Activated CD4-positive, alpha-beta T cell treated with anti-CD3 and anti-CD28 coated beads, Interleukin-2, amount 10 ng/mL, durations not matched to agents 24 days and 14 days (primary cell): ENCODE measurements at regions not wholly inside any gene's neighbourhood (a gene's known extent, or its start where the extent isn't known, plus 50 kb on each side); places are given as distances from the start of the nearest gene placed in this dataset.

ENCODE experiments used
- DNase-seq: peaks from one replicate; pipeline ENCODE4 v3.0.0; 2022
- H3K27ac Mint-ChIP-seq: one replicate; pipeline ENCODE4 v1.8.0; 2022; ENCODE audit warnings: mild to moderate bottlenecking, mixed read lengths
- H3K27me3 Mint-ChIP-seq: one replicate; pipeline ENCODE4 v1.8.0; 2022; ENCODE audit warnings: mixed read lengths
- H3K36me3 Mint-ChIP-seq: one replicate; pipeline ENCODE4 v1.8.0; 2022; ENCODE audit warnings: low read depth, mild to moderate bottlenecking, mixed read lengths
- H3K4me1 Mint-ChIP-seq: one replicate; pipeline ENCODE4 v1.8.0; 2021; ENCODE audit warnings: mixed read lengths
- H3K4me3 Mint-ChIP-seq: one replicate; pipeline ENCODE4 v1.8.0; 2022; ENCODE audit warnings: mild to moderate bottlenecking, moderate library complexity, mixed read lengths
- H3K9me3 Mint-ChIP-seq: one replicate; pipeline ENCODE4 v1.8.0; 2021; ENCODE audit warnings: mixed read lengths
- intact Hi-C: fragments of 100-400 bp; cut with micrococcal nuclease; formaldehyde crosslinking; loops from one replicate; pipeline ENCODE4 v1.15.1; 2023

- Mint-ChIP-seq H3K27me3 (no peaks in the 10 kb centered on the region), H3K9me3 (no peaks in the 10 kb centered on the region), H3K4me3 (no peak overlapping the region), H3K27ac (no peak overlapping the region), H3K36me3 (no peaks in the 10 kb centered on the region), H3K4me1 (no peaks in the 10 kb centered on the region)
- intact Hi-C loops: no loop called here
- no peak for DNase-seq
Observed at GRCh38 chr2:56534321-56534720, 350.5 kb downstream of the CCDC85A start.

GRCh38 chr2:56537756-56538155, 354.0 kb downstream of the CCDC85A start:
- no peak overlapping the region for H3K27ac Mint-ChIP-seq
- DNase-seq: no peak
- H3K9me3 Mint-ChIP-seq: no peaks in the 10 kb centered on the region
- H3K36me3 Mint-ChIP-seq: no peaks in the 10 kb centered on the region
- H3K27me3 Mint-ChIP-seq: no peaks in the 10 kb centered on the region
- no peak overlapping the region for H3K4me3 Mint-ChIP-seq
- intact Hi-C loops: no loop called here
- H3K4me1 Mint-ChIP-seq: no peaks in the 10 kb centered on the region

DNA sequence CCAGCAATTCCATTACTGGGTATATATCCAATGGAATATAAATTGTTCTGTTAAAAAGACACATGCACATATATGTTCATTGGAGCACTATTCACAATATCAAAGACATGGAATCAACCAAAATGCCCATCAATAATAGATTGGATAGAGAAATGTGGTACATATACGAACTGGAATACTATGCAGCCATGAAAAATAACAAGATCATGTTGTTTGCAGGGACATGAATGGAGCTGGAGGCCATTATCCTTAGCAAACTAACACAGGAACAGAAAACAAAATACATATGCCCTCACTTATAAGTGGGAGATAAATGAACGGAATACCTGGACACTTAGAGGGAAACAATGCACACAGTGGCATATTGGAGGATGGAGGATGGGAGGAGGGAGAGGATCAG, 355.8 kb downstream of the CCDC85A start:
- intact Hi-C loops: no loop called here
- Mint-ChIP-seq H3K36me3 (no peaks in the 10 kb centered on the region), H3K9me3 (no peaks in the 10 kb centered on the region), H3K4me3 (no peak overlapping the region), H3K27ac (no peak overlapping the region), H3K4me1 (no peaks in the 10 kb centered on the region), H3K27me3 (no peaks in the 10 kb centered on the region)
- no peak for DNase-seq

DNA sequence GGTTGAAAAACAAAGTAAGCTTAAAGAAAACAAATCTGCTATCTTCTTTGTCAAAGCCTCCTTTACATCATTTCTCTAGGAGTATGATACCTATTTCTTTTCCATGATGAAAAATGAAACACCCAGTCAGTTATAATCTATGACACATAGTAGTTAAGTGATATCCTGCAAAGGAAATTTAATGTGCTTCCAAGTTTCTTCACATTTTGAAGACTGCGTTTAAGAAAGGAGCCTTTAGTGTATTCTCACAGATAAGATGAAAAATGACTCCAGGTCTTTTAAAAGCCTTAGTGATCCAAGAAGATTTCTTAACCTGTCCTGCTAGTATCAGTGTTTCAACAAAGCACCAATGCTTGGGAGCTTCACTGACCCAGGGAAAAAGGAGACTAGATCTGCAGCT, 356.7 kb downstream of the CCDC85A start:
- intact Hi-C loops: no loop called here
- DNase-seq: no peak
- Mint-ChIP-seq H3K9me3 (no peaks in the 10 kb centered on the region), H3K36me3 (no peaks in the 10 kb centered on the region), H3K4me3 (no peak overlapping the region), H3K4me1 (no peaks in the 10 kb centered on the region), H3K27ac (no peak overlapping the region), H3K27me3 (no peaks in the 10 kb centered on the region)

- no peaks in the 10 kb centered on the region for H3K4me1 Mint-ChIP-seq
- no peak overlapping the region for H3K4me3 Mint-ChIP-seq
- intact Hi-C loops: no loop called here
- no peaks in the 10 kb centered on the region for H3K36me3 Mint-ChIP-seq
- no peaks in the 10 kb centered on the region for H3K27me3 Mint-ChIP-seq
- DNase-seq: no peak
- H3K27ac Mint-ChIP-seq: no peak overlapping the region
- no peaks in the 10 kb centered on the region for H3K9me3 Mint-ChIP-seq
Observed at GRCh38 chr2:56540916-56541315, 357.1 kb downstream of the CCDC85A start.

DNA sequence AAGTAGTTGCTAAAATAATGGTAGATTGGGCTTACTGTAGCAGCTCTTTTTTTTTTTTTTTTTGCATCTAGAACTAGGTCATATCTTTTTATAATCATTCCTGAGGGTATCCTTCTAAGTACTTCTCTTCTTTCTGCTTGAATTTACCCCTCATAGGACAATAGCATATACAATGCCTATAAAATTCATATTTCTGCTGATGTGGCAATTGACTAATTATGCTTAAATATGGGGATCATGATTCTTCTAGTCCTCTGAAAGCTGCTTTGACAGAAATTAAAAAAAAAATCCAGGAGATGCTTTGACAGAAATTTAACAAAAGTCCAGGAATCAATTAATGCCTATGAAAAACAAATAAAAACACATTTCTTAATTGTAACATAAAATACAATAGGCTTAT, 358.4 kb downstream of the CCDC85A start:
- no peaks in the 10 kb centered on the region for H3K36me3 Mint-ChIP-seq
- H3K4me3 Mint-ChIP-seq: no peak overlapping the region
- intact Hi-C loops: no loop called here
- no peaks in the 10 kb centered on the region for H3K4me1 Mint-ChIP-seq
- no peak for DNase-seq
- H3K9me3 Mint-ChIP-seq: no peaks in the 10 kb centered on the region
- H3K27ac Mint-ChIP-seq: no peak overlapping the region
- no peaks in the 10 kb centered on the region for H3K27me3 Mint-ChIP-seq

DNA sequence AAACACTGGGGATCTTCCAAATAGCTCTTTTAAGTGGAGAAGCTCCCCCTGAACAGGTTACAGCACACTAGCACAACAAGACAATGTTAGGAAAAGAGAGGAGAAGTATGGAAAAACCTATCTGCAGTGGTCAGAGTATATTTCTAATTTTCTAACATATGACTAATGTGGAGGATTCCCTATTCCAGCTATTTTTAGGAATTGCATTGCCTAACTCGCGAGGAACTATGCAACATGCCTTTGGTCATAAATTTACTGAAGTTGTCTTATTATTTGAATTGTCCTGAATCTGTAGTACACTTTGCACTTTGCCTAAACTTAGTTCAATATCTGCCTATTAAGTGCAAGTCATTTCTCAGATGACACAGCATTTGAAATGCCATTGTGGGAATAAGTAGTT, 381.4 kb downstream of the CCDC85A start:
- no peak overlapping the region for H3K4me3 Mint-ChIP-seq
- no peak for DNase-seq

GRCh38 chr2:56571074-56571473, 387.3 kb downstream of the CCDC85A start:
- intact Hi-C loops: no loop called here
- Mint-ChIP-seq H3K4me1 (no peaks in the 10 kb centered on the region), H3K4me3 (no peak overlapping the region), H3K27ac (no peak overlapping the region), H3K27me3 (no peaks in the 10 kb centered on the region), H3K36me3 (no peaks in the 10 kb centered on the region), H3K9me3 (no peaks in the 10 kb centered on the region)
- DNase-seq: no peak

More for the DNA sequence above, 381.4 kb downstream of the CCDC85A start:
- Mint-ChIP-seq H3K27ac (no peak overlapping the region), H3K4me1 (no peaks in the 10 kb centered on the region), H3K27me3 (no peaks in the 10 kb centered on the region), H3K36me3 (no peaks in the 10 kb centered on the region), H3K9me3 (no peaks in the 10 kb centered on the region)
- intact Hi-C loops: no loop called here

DNA sequence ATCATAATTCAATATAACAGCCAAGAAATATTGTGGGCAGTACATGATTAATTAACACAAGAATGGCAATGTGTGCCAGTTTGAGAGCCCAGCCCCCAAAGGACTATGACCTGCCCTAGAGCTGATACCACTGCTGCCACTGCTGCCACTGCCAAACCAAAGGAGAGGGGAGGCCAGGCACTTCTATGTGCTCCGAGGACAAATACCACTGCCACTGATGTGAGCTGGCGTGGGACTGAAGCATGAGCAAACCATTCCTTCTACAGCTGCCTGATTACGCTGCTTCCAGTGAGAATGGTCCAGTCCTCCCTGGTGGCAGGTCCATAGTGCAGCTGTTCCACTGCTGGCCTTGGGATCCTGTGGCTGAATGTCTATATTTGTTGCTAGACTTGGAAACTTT, 392.2 kb downstream of the CCDC85A start:
- no peak for DNase-seq
- Mint-ChIP-seq H3K27ac (no peak overlapping the region), H3K36me3 (no peaks in the 10 kb centered on the region), H3K4me1 (no peaks in the 10 kb centered on the region), H3K9me3 (peaks cover 3% of the 10 kb centered on the region), H3K4me3 (no peak overlapping the region), H3K27me3 (no peaks in the 10 kb centered on the region)
- intact Hi-C loops: no loop called here

- no peaks in the 10 kb centered on the region for H3K36me3 Mint-ChIP-seq
- intact Hi-C loops: no loop called here
- no peak overlapping the region for H3K4me3 Mint-ChIP-seq
- no peaks in the 10 kb centered on the region for H3K27me3 Mint-ChIP-seq
- H3K27ac Mint-ChIP-seq: no peak overlapping the region
- no peak for DNase-seq
- peaks cover 3% of the 10 kb centered on the region for H3K9me3 Mint-ChIP-seq
- no peaks in the 10 kb centered on the region for H3K4me1 Mint-ChIP-seq
Observed at GRCh38 chr2:56580242-56580641, 396.5 kb downstream of the CCDC85A start.

- H3K27me3 Mint-ChIP-seq: no peaks in the 10 kb centered on the region
- intact Hi-C loops: no loop called here
- H3K36me3 Mint-ChIP-seq: no peaks in the 10 kb centered on the region
- H3K27ac Mint-ChIP-seq: no peak overlapping the region
- H3K4me1 Mint-ChIP-seq: no peaks in the 10 kb centered on the region
- H3K9me3 Mint-ChIP-seq: no peaks in the 10 kb centered on the region
- no peak overlapping the region for H3K4me3 Mint-ChIP-seq
- no peak for DNase-seq
Observed at GRCh38 chr2:56582570-56582969, 398.8 kb downstream of the CCDC85A start.

- H3K4me3 Mint-ChIP-seq: no peak overlapping the region
- no peaks in the 10 kb centered on the region for H3K4me1 Mint-ChIP-seq
- H3K9me3 Mint-ChIP-seq: no peaks in the 10 kb centered on the region
- intact Hi-C loops: no loop called here
- no peak overlapping the region for H3K27ac Mint-ChIP-seq
- no peaks in the 10 kb centered on the region for H3K27me3 Mint-ChIP-seq
- no peak for DNase-seq
- no peaks in the 10 kb centered on the region for H3K36me3 Mint-ChIP-seq
Observed at GRCh38 chr2:56583796-56584315, 400.1 kb downstream of the CCDC85A start.

DNA sequence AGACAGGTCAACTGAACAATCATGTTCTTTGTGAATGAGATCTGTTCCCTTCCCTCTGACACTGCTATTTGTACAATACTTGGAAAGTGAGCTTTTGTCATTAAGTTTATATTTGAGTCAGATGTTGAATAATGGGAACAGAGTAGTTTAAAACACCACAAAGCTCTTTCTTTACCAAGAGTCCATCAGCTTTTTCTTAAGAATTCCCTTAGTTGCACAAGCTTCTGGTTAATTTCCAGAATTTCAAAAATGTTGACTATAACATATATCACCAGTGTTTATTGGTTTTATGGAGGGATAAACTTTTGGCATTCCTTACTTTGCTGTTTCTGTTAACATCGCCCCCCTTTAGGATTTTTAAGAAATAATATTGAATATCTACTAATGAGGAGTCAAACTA, 403.7 kb downstream of the CCDC85A start:
- Mint-ChIP-seq H3K27me3 (no peaks in the 10 kb centered on the region), H3K36me3 (no peaks in the 10 kb centered on the region), H3K4me3 (no peak overlapping the region), H3K9me3 (no peaks in the 10 kb centered on the region), H3K4me1 (no peaks in the 10 kb centered on the region), H3K27ac (no peak overlapping the region)
- no peak for DNase-seq
- intact Hi-C loops: no loop called here

DNA sequence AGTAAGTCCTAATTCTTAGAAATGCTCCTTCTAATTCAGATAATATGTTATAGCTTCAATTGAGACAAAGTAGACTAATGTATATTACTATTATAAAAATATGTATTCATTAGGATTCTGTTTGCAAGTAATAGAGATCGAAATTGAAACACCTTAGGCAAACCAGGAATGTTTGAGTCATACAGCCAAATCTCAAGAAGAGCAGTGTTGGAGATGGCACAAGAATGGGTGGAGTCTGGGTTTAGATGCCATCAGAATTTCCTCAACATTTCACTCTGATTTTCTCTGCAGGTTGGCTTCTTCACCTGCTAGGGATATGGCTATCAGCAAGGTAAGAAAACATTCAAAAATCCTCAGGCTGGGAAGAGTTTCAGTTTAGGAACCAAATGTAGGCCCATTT, 405.4 kb downstream of the CCDC85A start:
- DNase-seq: no peak
- Mint-ChIP-seq H3K4me1 (no peaks in the 10 kb centered on the region), H3K27ac (no peak overlapping the region), H3K9me3 (no peaks in the 10 kb centered on the region), H3K4me3 (no peak overlapping the region), H3K27me3 (no peaks in the 10 kb centered on the region), H3K36me3 (no peaks in the 10 kb centered on the region)
- intact Hi-C loops: no loop called here

- intact Hi-C loops: no loop called here
- Mint-ChIP-seq H3K4me3 (no peak overlapping the region), H3K9me3 (no peaks in the 10 kb centered on the region), H3K27me3 (no peaks in the 10 kb centered on the region), H3K4me1 (no peaks in the 10 kb centered on the region), H3K36me3 (no peaks in the 10 kb centered on the region), H3K27ac (no peak overlapping the region)
- DNase-seq: no peak
Observed at GRCh38 chr2:56589835-56590234, 406.0 kb downstream of the CCDC85A start.
